GM10248 (cell line): ENCODE measurements at regions not wholly inside any gene's neighbourhood (a gene's known extent, or its start where the extent isn't known, plus 50 kb on each side); places are given as distances from the start of the nearest gene placed in this dataset.

Source experiments
- CTCF ChIA-PET: fragments of 300-600 bp; sonication (Branson Sonifier 250); formaldehyde crosslinking; extraction: SDS; loops from one replicate; lab custom pipeline; 2021; ENCODE audit warnings: antibody characterized with exemption; lab: Yijun Ruan, JAX
- POLR2A ChIA-PET: fragments of 350-650 bp; sonication (Branson Sonifier 250); formaldehyde crosslinking; extraction: SDS; loops from one replicate; lab custom pipeline; 2020; ENCODE audit warnings: antibody characterized with exemption; lab: Yijun Ruan, JAX
- DNase-seq: peaks from one replicate; pipeline ENCODE4 v3.0.0; 2012; ENCODE audit errors: extremely low spot score
- TF ChIP-seq, protein P1 (sequence below): IDR thresholded peaks from 2 replicates; pipeline ENCODE4 v1.5.1; 2012; ENCODE audit warnings: mild to moderate bottlenecking, low read depth; ENCODE audit errors: extremely low read depth, missing control alignments, control extremely low read depth

DNA sequence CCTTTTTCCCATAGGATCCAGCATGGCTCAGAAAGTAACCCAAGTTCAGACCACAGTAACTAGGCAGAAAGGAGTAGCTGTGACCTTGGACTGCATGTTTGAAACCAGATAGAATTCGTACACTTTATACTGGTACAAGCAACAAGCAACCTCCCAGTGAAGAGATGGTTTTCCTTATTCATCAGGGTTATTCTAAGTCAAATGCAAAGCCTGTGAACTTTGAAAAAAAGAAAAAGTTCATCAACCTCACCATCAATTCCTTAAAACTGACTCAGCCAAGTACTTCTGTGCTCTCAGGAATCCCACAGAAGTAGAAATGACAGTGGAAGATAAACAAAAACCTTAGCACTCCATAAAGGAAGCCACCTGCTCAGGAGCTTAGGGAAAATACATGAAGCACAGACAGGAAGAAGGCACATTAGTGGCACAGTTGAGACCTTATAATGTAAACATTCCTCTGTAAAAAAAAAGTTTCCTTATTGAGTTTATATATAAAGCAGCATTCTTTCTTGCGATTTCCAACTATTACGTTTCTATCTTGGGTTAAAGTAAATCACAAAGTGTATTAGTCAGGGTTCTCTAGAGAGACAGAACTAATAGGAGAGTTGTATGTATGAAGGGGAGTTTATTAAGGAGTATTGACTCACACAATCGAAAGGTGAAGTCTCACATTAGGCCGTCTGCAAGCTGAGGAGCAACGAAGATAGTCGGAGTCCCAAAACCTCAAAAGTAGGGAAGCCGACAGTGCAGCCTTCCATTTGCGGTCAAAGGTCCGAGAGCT is 398.4 kb downstream of the DAD1 start:
- TF ChIP-seq, protein P1, sequence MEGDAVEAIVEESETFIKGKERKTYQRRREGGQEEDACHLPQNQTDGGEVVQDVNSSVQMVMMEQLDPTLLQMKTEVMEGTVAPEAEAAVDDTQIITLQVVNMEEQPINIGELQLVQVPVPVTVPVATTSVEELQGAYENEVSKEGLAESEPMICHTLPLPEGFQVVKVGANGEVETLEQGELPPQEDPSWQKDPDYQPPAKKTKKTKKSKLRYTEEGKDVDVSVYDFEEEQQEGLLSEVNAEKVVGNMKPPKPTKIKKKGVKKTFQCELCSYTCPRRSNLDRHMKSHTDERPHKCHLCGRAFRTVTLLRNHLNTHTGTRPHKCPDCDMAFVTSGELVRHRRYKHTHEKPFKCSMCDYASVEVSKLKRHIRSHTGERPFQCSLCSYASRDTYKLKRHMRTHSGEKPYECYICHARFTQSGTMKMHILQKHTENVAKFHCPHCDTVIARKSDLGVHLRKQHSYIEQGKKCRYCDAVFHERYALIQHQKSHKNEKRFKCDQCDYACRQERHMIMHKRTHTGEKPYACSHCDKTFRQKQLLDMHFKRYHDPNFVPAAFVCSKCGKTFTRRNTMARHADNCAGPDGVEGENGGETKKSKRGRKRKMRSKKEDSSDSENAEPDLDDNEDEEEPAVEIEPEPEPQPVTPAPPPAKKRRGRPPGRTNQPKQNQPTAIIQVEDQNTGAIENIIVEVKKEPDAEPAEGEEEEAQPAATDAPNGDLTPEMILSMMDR, result no peak
- no peak for DNase-seq
- ChIA-PET POLR2A (no interaction called here), CTCF (interaction anchor here (2.0 to 2.4 kb wide), 2 partner anchors 8 to 11 kb away, joined by 4 to 7 read pairs; no protein-coding TSS in a partner anchor)

DNA sequence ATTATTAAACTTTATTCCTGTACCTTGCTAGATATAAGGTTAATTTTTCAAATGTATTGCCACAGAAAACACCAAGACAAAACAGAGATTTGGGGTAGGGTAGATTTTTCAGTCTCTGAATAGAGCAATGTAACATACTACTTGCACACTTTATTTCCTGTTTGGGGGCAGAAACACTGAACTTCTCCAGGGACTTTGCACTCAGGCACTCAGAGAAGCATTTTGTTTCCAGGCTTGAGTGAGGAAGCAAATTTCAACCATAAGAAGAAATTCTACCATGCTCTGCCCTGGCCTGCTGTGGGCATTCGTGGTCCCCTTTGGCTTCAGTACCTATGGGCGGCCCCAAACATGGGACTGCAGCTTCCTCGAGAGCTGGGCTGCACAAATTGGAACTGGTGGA is 399.1 kb downstream of the DAD1 start:
- POLR2A ChIA-PET, result no interaction called here
- DNase-seq, result no peak
- CTCF ChIA-PET, result interaction anchor here (2.0 to 2.4 kb wide), 2 partner anchors 8 to 11 kb away, joined by 4 to 7 read pairs; no protein-coding TSS in a partner anchor
- TF ChIP-seq, protein P1, result no peak

DNA sequence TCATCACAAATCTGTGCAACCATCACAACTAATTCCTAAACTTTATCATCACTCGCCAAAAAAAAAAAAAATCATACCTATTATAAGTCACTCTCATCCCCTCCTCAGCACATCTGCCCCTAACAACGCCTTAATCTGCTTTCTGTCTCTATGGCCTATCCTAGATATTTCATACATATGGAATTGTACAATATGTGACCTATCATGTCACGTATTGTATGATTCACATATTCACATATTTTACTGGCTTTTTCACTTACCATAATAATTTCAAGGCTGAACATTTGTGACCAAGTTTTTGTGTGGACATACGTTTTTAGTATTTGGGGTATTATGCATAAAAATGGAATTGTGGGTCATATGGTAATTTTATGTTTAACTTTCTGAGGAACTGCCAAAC is 400.7 kb downstream of the DAD1 start:
- TF ChIP-seq, protein P1, result no peak
- CTCF ChIA-PET, result interaction anchor here (0.9 kb wide), 1 partner anchor 10 kb away, joined by 3 read pairs; no protein-coding TSS in a partner anchor
- POLR2A ChIA-PET, result no interaction called here
- DNase-seq, result no peak

DNA sequence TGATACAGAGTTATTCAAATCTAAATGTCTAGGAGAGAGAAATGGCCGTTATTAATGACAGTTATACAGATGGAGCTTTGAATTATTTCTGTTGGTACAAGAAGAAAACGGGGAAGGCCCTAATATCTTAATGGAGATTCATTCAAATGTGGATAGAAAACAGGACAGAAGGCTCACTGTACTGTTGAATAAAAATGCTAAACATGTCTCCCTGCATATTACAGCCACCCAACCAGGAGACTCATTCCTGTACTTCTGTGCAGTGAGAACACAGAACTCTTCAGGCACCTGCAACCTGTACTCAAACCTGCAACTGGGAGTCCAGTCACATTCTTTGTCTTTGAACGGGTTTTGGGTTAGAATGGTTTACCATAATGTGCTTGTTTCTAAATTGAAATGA is 403.2 kb downstream of the DAD1 start:
- TF ChIP-seq, protein P1, result no peak
- ChIA-PET POLR2A (no interaction called here), CTCF (interaction anchor here (1.3 kb wide), 2 partner anchors 15 to 82 kb away, joined by 3 to 10 read pairs; no protein-coding TSS in a partner anchor)
- DNase-seq, result no peak

DNA sequence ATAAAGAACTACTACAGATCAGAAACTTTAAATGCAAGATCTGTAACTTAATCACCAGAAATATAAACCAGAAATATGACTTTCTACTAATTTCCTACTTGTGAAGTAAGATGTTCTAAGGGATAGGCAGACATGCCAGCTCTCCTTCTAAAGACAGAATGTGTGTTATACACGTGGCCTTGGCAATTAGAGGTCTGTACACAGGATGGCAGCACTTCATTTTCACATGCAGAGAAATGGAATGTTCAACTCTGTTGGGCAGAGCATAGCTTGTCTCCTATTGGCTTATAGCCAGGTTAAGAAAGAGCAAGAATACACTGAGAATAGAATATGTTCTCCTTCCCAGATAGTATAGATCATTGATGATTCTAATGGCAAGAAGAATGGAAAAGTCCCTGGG is 403.8 kb downstream of the DAD1 start:
- TF ChIP-seq, protein P1, result no peak
- no peak for DNase-seq
- ChIA-PET CTCF (interaction anchor here (1.1 to 1.3 kb wide), 3 partner anchors 16 to 82 kb away, joined by 3 to 10 read pairs (median 3); no protein-coding TSS in a partner anchor), POLR2A (no interaction called here)

DNA sequence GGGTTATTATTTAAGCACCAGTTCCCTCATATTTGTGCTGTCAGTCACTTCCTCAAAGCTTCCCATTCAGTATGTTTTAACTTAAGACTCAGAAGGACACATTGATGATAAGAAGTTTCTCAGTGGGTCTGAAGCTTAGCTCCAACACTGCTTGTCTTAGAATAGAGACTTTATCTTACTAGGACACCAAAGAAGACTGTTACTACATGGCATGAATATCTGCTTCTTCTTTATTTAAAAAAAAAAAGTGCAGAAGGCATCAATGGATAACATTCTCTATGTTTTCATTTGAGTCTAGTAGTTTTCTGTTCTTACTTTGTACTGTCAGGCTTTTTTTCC is 404.2 kb downstream of the DAD1 start:
- ChIA-PET POLR2A (no interaction called here), CTCF (interaction anchor here (1.1 to 1.3 kb wide), 3 partner anchors 16 to 81 kb away, joined by 3 to 10 read pairs (median 3); no protein-coding TSS in a partner anchor)
- no peak for DNase-seq
- TF ChIP-seq, protein P1, result no peak
